Erythroblast (primary cell): ENCODE measurements at regions not wholly inside any gene's neighbourhood (a gene's known extent, or its start where the extent isn't known, plus 50 kb on each side); places are given as distances from the start of the nearest gene placed in this dataset.
"Not testable (repeated sequence)": the region's sequence is repeated elsewhere in the genome, so short reads cannot be mapped to it uniquely, and the experiment has no call there.

Source experiments
- DNase-seq, 2 experiments: peaks; one replicate each; lab custom pipeline; 2025; lab: John Stamatoyannopoulos, UW
- GATA1 ChIP-seq: IDR thresholded peaks from 2 replicates; pipeline ENCODE4 v1.6.1; 2011; ENCODE audit warnings: low read depth, mild to moderate bottlenecking, control low read depth, low read length, moderate library complexity
- POLR2A ChIP-seq: IDR thresholded peaks from 2 replicates; pipeline ENCODE4 v1.6.1; 2011; ENCODE audit warnings: mild to moderate bottlenecking, low read length

GRCh38 chr9:40935336-40935735 lies 193.1 kb downstream of the FOXD4L6 start:
- TF ChIP-seq POLR2A (no peak), GATA1 (no peak)
- no peak for DNase-seq

GRCh38 chr9:40934480-40934879 lies 194.0 kb downstream of the FOXD4L6 start:
- not testable (repeated sequence) for DNase-seq

GRCh38 chr9:40930426-40930825 lies 198.1 kb downstream of the FOXD4L6 start:
- DNase-seq, result not testable (repeated sequence)

- DNase-seq, result not testable (repeated sequence)
Measured at GRCh38 chr9:40929488-40929845, 199.0 kb downstream of the FOXD4L6 start.

- no peak for DNase-seq
- TF ChIP-seq POLR2A, result no peak
- no peak for TF ChIP-seq GATA1
Measured at GRCh38 chr9:40928803-40929487, 199.5 kb downstream of the FOXD4L6 start.

GRCh38 chr9:40927851-40928802 lies 200.4 kb downstream of the FOXD4L6 start:
- DNase-seq, result no peak
- no peak for TF ChIP-seq GATA1
- no peak for TF ChIP-seq POLR2A

GRCh38 chr9:40927260-40927631 lies 201.2 kb downstream of the FOXD4L6 start:
- TF ChIP-seq GATA1 (no peak), POLR2A (no peak)
- no peak for DNase-seq

- no peak for DNase-seq
- TF ChIP-seq POLR2A (no peak), GATA1 (no peak)
Measured at GRCh38 chr9:40926404-40927259, 201.8 kb downstream of the FOXD4L6 start.

GRCh38 chr9:40925149-40925548 lies 203.3 kb downstream of the FOXD4L6 start:
- no peak for DNase-seq
- no peak for TF ChIP-seq GATA1
- no peak for TF ChIP-seq POLR2A

GRCh38 chr9:40916399-40916783 lies 212.1 kb downstream of the FOXD4L6 start:
- not testable (repeated sequence) for DNase-seq

GRCh38 chr9:40915660-40916398 lies 212.7 kb downstream of the FOXD4L6 start:
- DNase-seq, result not testable (repeated sequence)

- DNase-seq, result no peak
- TF ChIP-seq POLR2A, result no peak
- TF ChIP-seq GATA1, result no peak
Measured at GRCh38 chr9:40914772-40915659, 213.5 kb downstream of the FOXD4L6 start.
